Mucosa of rectum (tissue), 2 donors: ENCODE measurements at regions not wholly inside any gene's neighbourhood (a gene's known extent, or its start where the extent isn't known, plus 50 kb on each side); places are given as distances from the start of the nearest gene placed in this dataset.

Source experiments
- H3K27ac ChIP-seq, 2 donors: one replicate each; pipeline ENCODE4 v1.7.0; 2013; ENCODE audit warnings: inconsistent platforms in 2 of 2, low read depth in 2 of 2, low read length in 2 of 2
- H3K27me3 ChIP-seq, 2 donors: one replicate each; pipeline ENCODE4 v1.7.0; 2013; ENCODE audit warnings: low read length in 2 of 2; ENCODE audit not compliant: control insufficient read depth in 2 of 2, insufficient read depth in 2 of 2
- H3K36me3 ChIP-seq, 2 donors: one replicate each; pipeline ENCODE4 v1.7.0; 2013; ENCODE audit warnings: low read length in 2 of 2; ENCODE audit not compliant: control insufficient read depth in 2 of 2, insufficient read depth in 2 of 2
- H3K4me1 ChIP-seq, 2 donors: one replicate each; pipeline ENCODE4 v1.7.0; 2013; ENCODE audit warnings: low read length in 2 of 2, mild to moderate bottlenecking in 1 of 2; ENCODE audit not compliant: control insufficient read depth in 2 of 2, insufficient read depth in 2 of 2
- H3K4me3 ChIP-seq, 2 donors: one replicate each; pipeline ENCODE4 v1.7.0; 2013; ENCODE audit warnings: low read length in 2 of 2
- H3K9ac ChIP-seq, 2 donors: one replicate each; pipeline ENCODE4 v1.7.0; 2013; ENCODE audit warnings: low read length in 2 of 2, low read depth in 1 of 2, mild to moderate bottlenecking in 1 of 2
- H3K9me3 ChIP-seq, 2 donors: one replicate each; pipeline ENCODE4 v1.7.0; 2013; ENCODE audit warnings: low read length in 2 of 2; ENCODE audit not compliant: control insufficient read depth in 2 of 2
- donor health status: healthy.
- donor health status: Normal muscosa, but diverticular disease.

DNA sequence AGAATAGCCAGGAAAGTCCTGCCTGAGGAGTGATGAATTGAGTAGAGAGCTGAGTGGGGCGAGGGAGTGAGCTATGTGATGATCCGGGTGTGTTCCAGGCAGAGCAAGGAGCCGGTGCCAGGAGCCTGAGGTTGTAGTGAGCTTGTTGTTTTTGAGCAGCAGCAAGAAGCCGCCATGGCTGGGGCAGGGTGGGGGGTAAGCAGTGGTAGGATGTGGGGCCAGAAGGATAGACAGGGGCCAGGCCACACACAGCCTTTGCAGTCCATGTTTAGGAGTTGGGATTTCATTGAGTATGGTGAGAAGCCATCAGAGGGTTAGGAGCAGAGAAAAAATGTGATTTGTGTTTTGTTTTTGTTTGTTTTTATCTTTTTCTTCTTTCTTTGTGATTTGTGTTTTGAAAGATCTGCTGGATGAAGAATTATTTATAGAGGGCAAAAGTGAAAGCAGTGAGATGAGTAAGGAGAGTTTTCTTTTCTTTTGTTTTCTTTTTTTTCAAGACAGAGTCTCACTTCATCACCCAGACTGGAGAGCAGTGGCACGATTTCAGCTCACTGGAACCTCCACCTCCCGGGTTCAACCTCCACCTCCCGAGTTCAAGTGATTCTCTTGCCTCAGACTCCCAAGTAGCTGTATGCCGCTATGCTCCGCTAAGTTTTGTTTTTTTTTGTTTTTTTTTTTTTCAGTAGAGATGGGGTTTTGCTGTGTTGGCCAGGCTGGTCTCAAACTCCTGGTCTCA lies 92.3 kb upstream of the BCAT1 start:
- H3K4me3 ChIP-seq, result no peak overlapping the region
- no peaks in the 10 kb centered on the region for H3K27me3 ChIP-seq
- no peak overlapping the region for H3K9ac ChIP-seq
- no peaks in the 10 kb centered on the region for H3K36me3 ChIP-seq
- no peaks in the 10 kb centered on the region for H3K4me1 ChIP-seq
- no peaks in the 10 kb centered on the region for H3K9me3 ChIP-seq
- H3K27ac ChIP-seq, result no peak overlapping the region

DNA sequence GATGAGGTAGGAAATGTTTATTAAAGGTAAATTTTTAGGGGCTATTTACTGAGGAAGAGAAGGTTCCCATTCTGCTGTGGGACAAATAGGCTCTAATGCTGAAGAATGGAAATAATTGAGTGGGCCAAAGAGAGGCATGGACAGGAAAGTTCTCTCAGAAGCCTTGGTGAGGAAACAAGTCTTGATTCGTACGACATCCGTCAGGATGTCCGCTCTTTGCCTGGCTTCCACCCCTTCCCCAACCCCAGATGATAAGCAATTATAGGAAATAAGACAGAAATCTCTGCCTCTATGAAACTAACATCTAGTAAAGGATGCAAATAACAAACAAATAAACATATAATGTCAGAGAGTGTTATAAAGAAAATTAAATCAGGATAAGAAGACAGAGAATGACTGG lies 91.7 kb upstream of the BCAT1 start:
- Histone ChIP-seq H3K9me3 (no peaks in the 10 kb centered on the region), H3K27me3 (no peaks in the 10 kb centered on the region), H3K9ac (no peak overlapping the region), H3K4me3 (no peak overlapping the region), H3K36me3 (no peaks in the 10 kb centered on the region), H3K4me1 (no peaks in the 10 kb centered on the region), H3K27ac (no peak overlapping the region)

DNA sequence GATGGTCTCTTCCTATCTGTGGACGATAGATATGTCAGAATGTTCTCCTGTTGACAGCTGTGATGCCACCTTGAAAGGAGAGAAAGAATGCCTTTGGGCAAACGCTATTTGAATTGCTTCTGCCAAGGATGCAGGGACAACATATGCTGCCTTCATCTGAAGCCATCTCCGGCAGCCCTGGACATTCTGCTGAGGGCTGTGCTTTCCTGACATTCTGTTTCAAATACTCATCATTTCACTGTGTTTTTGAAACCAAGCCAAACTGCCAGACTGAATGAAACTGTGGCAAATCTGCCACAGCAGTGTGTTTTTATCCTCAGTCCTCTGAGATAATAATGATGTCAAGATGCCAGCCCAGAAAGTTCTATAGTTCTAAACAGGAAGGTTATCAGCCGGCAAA lies 85.8 kb upstream of the BCAT1 start:
- Histone ChIP-seq H3K27ac (no peak overlapping the region), H3K9ac (no peak overlapping the region), H3K36me3 (no peaks in the 10 kb centered on the region), H3K4me3 (no peak overlapping the region), H3K27me3 (no peaks in the 10 kb centered on the region), H3K4me1 (no peaks in the 10 kb centered on the region), H3K9me3 (no peaks in the 10 kb centered on the region)

DNA sequence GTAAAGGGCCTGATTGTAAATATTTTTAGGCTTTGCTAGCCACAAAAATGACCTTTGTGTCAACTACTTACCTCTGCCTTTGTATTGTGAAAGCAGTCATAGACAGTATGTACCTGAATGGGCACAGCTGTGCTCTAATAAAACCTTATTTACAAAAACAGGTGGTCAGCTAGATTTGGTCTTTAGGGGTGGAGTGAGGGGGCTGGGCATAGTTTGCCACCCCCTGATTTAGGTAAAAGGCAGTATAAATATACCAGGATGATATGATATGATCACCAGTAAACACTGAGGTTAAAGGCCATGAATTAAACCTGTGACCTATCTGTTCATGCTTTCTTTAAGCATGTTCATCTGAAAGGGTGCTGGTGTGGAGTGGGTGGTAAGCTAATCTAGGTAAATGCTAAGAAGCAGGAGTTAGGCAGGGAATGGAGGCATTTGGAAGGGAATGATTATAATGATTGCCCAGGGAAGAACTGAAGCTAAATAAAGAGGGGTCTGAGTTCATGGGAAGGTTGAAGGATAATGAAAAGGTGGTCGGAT lies 77.1 kb upstream of the BCAT1 start:
- H3K9ac ChIP-seq, result no peak overlapping the region
- no peaks in the 10 kb centered on the region for H3K4me1 ChIP-seq
- no peaks in the 10 kb centered on the region for H3K27me3 ChIP-seq
- no peak overlapping the region for H3K4me3 ChIP-seq
- no peaks in the 10 kb centered on the region for H3K9me3 ChIP-seq
- H3K36me3 ChIP-seq, result no peaks in the 10 kb centered on the region
- no peak overlapping the region for H3K27ac ChIP-seq

DNA sequence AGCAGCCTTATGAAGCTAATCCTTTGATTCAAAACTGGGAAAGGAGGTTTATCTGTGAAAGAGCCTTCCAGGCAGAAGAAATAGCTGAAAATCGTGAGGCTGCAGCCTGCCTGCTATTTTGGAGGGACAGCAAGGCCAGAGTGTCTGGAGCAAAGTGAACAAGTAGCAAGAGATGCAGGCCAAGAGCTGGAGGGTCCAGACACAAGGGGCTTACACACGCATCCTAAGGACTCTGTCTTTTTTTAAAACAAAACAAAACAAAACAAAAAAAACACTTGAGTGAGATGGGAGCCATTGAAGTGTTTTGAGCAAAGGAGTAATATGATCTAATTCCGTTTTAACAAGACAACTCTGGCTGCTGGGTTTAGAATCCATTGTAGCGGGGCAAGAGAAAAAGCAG lies 76.4 kb upstream of the BCAT1 start:
- no peak overlapping the region for H3K9ac ChIP-seq
- no peaks in the 10 kb centered on the region for H3K9me3 ChIP-seq
- no peaks in the 10 kb centered on the region for H3K4me1 ChIP-seq
- no peak overlapping the region for H3K4me3 ChIP-seq
- no peaks in the 10 kb centered on the region for H3K27me3 ChIP-seq
- H3K27ac ChIP-seq, result no peak overlapping the region
- no peaks in the 10 kb centered on the region for H3K36me3 ChIP-seq

DNA sequence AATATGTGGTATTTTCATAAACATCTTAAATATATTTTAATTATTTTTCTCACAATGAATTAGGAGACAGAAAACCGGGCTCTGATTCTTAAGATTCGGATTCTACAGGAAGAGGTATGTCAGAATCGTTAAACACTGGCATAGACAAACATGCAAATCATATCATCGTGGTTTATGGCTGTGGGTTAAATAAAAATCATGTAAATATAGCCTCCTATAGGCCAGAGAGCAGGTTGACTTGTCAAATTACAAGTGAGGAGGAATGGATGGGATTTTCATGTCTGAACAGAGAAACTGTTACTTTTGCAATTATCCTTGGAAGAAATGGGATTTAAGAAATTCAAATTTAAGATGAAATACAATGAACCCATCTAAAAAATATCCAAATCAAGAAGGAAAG lies 74.9 kb upstream of the BCAT1 start:
- Histone ChIP-seq H3K9ac (no peak overlapping the region), H3K4me1 (no peaks in the 10 kb centered on the region), H3K36me3 (no peaks in the 10 kb centered on the region), H3K27me3 (no peaks in the 10 kb centered on the region), H3K9me3 (peaks cover 0 to 2% of the 10 kb centered on the region in 2 donors), H3K27ac (no peak overlapping the region), H3K4me3 (no peak overlapping the region)

DNA sequence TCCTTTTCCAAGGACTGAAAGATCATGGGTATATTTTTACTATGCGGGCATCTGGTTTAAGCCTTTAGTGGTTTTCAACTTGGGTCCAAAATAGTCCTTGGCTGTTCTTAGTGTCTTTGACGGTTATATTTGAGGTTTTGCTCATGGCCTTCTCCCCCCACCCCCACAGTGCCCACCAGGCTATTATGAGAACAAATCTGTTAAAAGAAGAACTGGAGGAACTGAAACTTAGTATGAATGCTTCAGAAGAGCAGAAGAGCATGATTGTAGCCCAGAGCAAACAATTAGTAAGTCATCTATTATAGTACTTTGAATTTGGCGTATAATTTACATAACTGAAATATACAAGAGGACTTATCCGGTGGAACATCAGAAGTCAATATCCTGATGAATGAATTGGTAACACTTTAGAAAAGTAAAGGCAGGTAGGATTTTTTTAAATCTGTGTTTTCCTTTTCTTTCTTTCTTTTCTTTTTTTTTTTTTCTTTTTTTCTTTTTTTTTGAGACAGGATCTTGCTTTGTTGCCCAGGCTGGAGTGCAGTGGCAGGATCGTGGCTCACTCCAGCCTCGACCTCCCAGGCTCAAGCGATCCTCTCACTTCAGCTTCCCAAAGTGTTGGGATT lies 71.8 kb upstream of the BCAT1 start:
- Histone ChIP-seq H3K9ac (no peak overlapping the region), H3K27ac (no peak overlapping the region), H3K27me3 (no peaks in the 10 kb centered on the region), H3K4me1 (no peaks in the 10 kb centered on the region), H3K36me3 (no peaks in the 10 kb centered on the region), H3K9me3 (peaks cover 0 to 2% of the 10 kb centered on the region in 2 donors), H3K4me3 (no peak overlapping the region)

DNA sequence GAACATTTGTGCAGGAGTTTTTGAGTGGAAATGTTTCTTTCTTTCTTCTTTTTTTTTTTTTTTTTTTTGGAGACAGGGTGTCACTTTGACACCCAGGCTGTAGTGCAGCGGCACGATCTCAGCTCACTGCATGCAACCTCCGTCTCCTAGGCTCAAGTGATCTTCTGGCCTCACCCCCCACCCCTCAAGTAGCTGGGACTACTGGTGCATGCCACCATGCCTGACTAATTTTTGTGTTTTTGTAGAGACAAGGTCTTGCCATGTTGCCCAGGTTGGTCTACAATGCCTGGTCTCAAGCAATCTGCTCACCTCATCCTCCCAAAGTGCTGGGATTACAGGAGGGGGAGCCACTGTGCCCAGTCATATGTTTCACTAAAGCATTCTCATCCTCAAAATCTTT lies 69.2 kb upstream of the BCAT1 start:
- Histone ChIP-seq H3K27me3 (no peaks in the 10 kb centered on the region), H3K36me3 (no peaks in the 10 kb centered on the region), H3K9ac (no peak overlapping the region), H3K4me3 (no peak overlapping the region), H3K4me1 (no peaks in the 10 kb centered on the region), H3K9me3 (peaks cover 0 to 2% of the 10 kb centered on the region in 2 donors), H3K27ac (no peak overlapping the region)

DNA sequence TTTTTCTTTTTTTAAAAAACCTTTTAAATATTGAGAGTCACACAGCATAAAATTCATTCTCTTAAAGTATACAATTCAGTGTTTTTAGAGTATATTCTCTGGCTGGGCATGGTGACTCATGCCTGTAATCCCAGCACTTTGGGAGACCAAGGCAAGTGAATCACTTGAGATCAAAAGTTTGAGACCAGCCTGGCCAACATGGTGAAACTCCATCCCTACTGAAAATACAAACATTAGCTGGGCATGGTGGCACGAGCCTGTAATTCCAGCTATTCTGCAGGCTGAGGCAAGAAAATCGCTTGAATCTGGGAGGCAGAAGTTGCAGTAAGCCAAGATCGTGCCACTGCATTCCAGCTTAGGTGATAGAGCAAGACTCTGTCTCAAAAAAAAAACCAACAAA lies 68.4 kb upstream of the BCAT1 start:
- H3K9ac ChIP-seq, result no peak overlapping the region
- no peaks in the 10 kb centered on the region for H3K27me3 ChIP-seq
- no peaks in the 10 kb centered on the region for H3K36me3 ChIP-seq
- H3K27ac ChIP-seq, result no peak overlapping the region
- no peaks in the 10 kb centered on the region for H3K4me1 ChIP-seq
- no peak overlapping the region for H3K4me3 ChIP-seq
- peaks cover 0 to 2% of the 10 kb centered on the region in 2 donors for H3K9me3 ChIP-seq

DNA sequence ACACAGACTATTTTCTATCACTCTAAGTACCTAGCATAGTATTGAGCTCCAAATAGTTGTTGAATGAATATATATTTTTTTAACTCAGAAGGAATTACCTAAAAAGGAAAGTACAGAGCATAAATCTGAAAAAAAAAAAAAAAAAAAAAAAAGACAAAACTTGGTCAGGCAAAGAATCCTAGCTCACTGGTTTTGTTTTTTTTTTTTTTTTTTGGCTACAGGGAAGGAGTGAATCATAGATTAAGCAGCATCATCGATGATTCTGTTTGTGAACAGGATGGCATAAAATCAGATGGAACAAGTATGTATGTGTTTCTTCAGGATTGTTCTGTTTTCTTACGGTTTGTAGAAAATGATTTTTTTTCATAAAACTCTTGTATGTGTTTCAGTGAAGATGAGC lies 66.1 kb upstream of the BCAT1 start:
- Histone ChIP-seq H3K36me3 (no peaks in the 10 kb centered on the region), H3K4me3 (no peak overlapping the region), H3K9ac (no peak overlapping the region), H3K9me3 (peaks cover 0 to 2% of the 10 kb centered on the region in 2 donors), H3K27ac (no peak overlapping the region), H3K27me3 (no peaks in the 10 kb centered on the region), H3K4me1 (no peaks in the 10 kb centered on the region)
